ENCODE measurements at regions not wholly inside any gene's neighbourhood (a gene's known extent, or its start where the extent isn't known, plus 50 kb on each side); places are given as distances from the start of the nearest gene placed in this dataset.

DNA sequence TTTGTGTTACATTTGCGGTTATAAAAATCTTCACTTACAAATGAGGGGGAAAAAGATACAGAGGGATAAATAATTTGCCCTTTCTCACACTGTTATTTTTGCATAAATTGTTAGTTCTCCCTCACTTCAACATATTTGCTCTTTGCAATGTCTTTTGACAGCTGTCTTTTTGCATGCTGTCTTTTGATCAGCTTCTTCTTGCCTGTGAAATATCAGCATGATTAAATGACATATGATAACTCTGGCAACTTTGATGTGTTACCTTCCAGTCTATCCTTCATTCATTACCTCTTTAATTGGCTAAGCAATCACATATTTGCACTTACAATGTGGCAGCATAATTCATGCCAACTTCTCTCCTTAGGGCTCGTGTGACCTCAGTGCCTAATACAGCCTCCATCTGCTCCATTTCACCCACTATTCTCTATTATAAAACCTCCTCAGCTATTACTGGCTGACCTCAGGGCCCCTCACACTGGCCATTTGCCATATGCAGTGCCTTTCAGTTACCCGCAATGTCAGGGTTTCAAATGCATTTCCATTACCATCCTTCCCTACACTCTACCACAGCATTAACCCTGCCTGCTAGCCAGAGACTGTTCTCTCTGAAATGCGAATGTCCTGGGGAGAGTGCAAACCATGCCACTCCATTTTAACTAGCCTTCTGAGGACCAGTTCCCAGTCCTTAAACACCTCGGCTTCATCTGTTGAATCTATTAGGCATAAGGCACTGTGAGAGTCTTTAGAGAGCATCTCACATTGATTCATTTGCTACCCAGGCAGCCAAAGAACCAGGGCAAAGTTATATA is 1056.6 kb upstream of the CHAC2 start:
- DNase-seq (ENCODE audit: insufficient read length, low spot score) (no peak), FAIRE-seq (no peak)
- no peak for TF ChIP-seq POU2F2 (IDR thresholded peaks at IDR 0.05; ENCODE audit: low read depth, low read length)
- TF ChIP-seq POLR2A (IDR thresholded peaks at IDR 0.05; ENCODE audit: low read depth, low read length) = no peak
- no peak for TF ChIP-seq PAX5 (IDR thresholded peaks at IDR 0.05; ENCODE audit: insufficient read depth, low read length, severe bottlenecking)
- TF ChIP-seq TAF1 (IDR thresholded peaks at IDR 0.05; ENCODE audit: low read depth, low read length) = no peak
- TF ChIP-seq POLR2AphosphoS5 (IDR thresholded peaks at IDR 0.05; ENCODE audit: low read depth, low read length) = no peak
- TF ChIP-seq SPI1 (IDR thresholded peaks at IDR 0.05; ENCODE audit: low read depth, low read length) = no peak

DNA sequence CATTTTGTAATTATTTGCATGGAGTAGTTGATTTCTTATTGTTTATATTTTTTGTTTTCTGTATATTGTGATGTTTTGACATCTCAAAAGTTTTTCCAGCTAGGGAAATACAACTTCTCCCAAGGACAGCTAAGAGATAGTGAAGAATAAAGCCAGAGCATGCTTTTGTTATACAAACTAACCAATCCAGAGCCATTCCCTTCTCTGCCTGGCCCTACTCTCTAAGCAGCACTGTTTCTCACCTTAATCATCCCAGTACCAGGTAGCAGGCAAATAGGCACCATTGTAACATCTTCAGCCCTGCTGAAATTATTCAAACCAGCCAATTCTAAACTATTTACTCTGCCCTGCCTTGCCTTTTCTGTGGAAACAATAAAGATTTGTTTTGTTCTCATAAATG is 1063.4 kb upstream of the CHAC2 start:
- no peak for TF ChIP-seq POLR2A (IDR thresholded peaks at IDR 0.05; ENCODE audit: low read depth, low read length)
- no peak for TF ChIP-seq POLR2AphosphoS5 (IDR thresholded peaks at IDR 0.05; ENCODE audit: low read depth, low read length)
- no peak for TF ChIP-seq TAF1 (IDR thresholded peaks at IDR 0.05; ENCODE audit: low read depth, low read length)
- no peak for TF ChIP-seq POU2F2 (IDR thresholded peaks at IDR 0.05; ENCODE audit: low read depth, low read length)
- TF ChIP-seq PAX5 (IDR thresholded peaks at IDR 0.05; ENCODE audit: insufficient read depth, low read length, severe bottlenecking) = no peak
- no peak for TF ChIP-seq SPI1 (IDR thresholded peaks at IDR 0.05; ENCODE audit: low read depth, low read length)
- no peak for FAIRE-seq
- DNase-seq (ENCODE audit: insufficient read length, low spot score) = no peak

DNA sequence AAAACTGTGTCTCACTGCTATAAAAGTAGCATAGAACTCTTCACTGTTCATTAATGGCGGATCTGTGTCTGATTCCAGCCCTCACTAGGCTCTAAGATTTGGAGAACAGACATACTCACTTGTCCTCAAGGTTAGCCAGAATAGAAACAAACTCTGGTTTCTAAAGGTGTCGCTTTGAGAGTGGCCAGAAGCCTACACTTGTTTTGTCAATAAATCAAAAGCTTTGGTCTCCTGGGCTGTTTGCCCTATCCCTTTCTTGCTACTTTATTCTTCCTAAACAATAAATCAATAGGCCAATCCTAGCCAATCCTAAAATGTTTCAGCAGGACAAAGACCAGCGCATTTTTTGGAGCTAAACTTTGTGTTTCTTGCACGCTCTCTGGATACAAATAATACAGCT is 1064.6 kb upstream of the CHAC2 start:
- FAIRE-seq = no peak
- TF ChIP-seq SPI1 (IDR thresholded peaks at IDR 0.05; ENCODE audit: low read depth, low read length) (no peak), POU2F2 (IDR thresholded peaks at IDR 0.05; ENCODE audit: low read depth, low read length) (no peak), PAX5 (IDR thresholded peaks at IDR 0.05; ENCODE audit: insufficient read depth, low read length, severe bottlenecking) (no peak), POLR2A (IDR thresholded peaks at IDR 0.05; ENCODE audit: low read depth, low read length) (no peak), POLR2AphosphoS5 (IDR thresholded peaks at IDR 0.05; ENCODE audit: low read depth, low read length) (no peak), TAF1 (IDR thresholded peaks at IDR 0.05; ENCODE audit: low read depth, low read length) (no peak)
- no peak for DNase-seq (ENCODE audit: insufficient read length, low spot score)

DNA sequence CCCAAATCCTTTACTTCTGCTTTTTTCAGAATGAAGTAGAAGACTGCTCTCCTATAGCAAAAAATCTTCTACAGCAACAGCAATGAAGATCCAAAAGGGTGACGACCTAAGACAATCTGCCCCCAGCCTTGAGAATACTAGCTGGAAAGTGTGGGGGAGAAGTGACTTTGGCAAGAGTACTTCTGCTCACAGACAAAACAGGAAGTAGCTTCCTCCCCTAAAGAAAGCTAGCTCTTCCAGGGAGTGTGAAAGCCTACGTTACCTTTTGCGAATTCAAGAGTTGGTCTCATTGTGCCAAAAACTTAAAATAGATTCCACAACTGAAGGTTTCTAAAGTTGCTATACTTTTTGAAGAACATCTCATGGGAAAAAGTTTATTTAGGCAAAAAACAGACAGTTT is 1069.2 kb upstream of the CHAC2 start:
- no peak for TF ChIP-seq SPI1 (IDR thresholded peaks at IDR 0.05; ENCODE audit: low read depth, low read length)
- no peak for TF ChIP-seq TAF1 (IDR thresholded peaks at IDR 0.05; ENCODE audit: low read depth, low read length)
- no peak for TF ChIP-seq POU2F2 (IDR thresholded peaks at IDR 0.05; ENCODE audit: low read depth, low read length)
- no peak for TF ChIP-seq POLR2AphosphoS5 (IDR thresholded peaks at IDR 0.05; ENCODE audit: low read depth, low read length)
- no peak for TF ChIP-seq POLR2A (IDR thresholded peaks at IDR 0.05; ENCODE audit: low read depth, low read length)
- TF ChIP-seq PAX5 (IDR thresholded peaks at IDR 0.05; ENCODE audit: insufficient read depth, low read length, severe bottlenecking) = no peak
- DNase-seq (ENCODE audit: insufficient read length, low spot score) (no peak), FAIRE-seq (no peak)

DNA sequence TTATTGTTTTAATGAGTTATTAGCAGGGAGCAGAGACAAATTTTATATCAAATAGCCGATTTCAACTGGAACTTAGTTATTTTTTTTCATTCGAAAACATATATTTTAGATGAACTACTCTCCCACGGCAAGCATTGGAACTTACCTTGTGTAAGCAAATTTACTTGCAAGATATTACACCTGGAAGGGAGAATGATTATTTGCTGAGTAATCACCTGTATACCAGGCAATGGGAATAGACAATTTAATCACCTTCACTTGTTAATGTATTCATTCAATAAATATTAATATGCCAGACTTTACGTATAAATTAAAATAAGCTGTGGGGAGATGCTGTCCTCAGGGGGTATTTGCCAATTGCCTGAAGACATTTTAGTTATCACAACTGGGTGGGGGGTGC is 1069.9 kb upstream of the CHAC2 start:
- DNase-seq (ENCODE audit: insufficient read length, low spot score) (no peak), FAIRE-seq (no peak)
- TF ChIP-seq SPI1 (IDR thresholded peaks at IDR 0.05; ENCODE audit: low read depth, low read length) (no peak), POU2F2 (IDR thresholded peaks at IDR 0.05; ENCODE audit: low read depth, low read length) (no peak), POLR2AphosphoS5 (IDR thresholded peaks at IDR 0.05; ENCODE audit: low read depth, low read length) (no peak), PAX5 (IDR thresholded peaks at IDR 0.05; ENCODE audit: insufficient read depth, low read length, severe bottlenecking) (no peak), POLR2A (IDR thresholded peaks at IDR 0.05; ENCODE audit: low read depth, low read length) (no peak), TAF1 (IDR thresholded peaks at IDR 0.05; ENCODE audit: low read depth, low read length) (no peak)

DNA sequence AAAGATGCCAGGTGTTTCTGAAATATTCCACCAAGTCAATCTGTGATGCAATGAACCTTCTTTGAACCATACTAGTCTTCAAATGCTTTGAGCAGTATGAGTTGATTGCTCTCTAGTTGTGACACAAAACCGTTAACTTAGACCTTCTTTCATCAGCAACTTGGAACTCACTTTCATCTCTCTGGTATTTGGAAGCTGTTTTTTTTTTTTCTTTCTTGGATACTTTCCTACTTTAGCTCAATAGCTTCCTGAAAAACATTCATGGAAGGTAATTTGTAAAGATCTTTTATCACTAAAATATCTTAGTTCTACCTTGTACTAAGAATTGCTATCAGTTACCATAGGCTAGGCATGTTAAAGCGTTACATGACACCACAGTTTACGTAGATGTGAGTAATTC is 1071.9 kb upstream of the CHAC2 start:
- DNase-seq (ENCODE audit: insufficient read length, low spot score) (no peak), FAIRE-seq (no peak)
- no peak for TF ChIP-seq POU2F2 (IDR thresholded peaks at IDR 0.05; ENCODE audit: low read depth, low read length)
- no peak for TF ChIP-seq POLR2AphosphoS5 (IDR thresholded peaks at IDR 0.05; ENCODE audit: low read depth, low read length)
- TF ChIP-seq SPI1 (IDR thresholded peaks at IDR 0.05; ENCODE audit: low read depth, low read length) = no peak
- TF ChIP-seq TAF1 (IDR thresholded peaks at IDR 0.05; ENCODE audit: low read depth, low read length) = no peak
- no peak for TF ChIP-seq POLR2A (IDR thresholded peaks at IDR 0.05; ENCODE audit: low read depth, low read length)
- no peak for TF ChIP-seq PAX5 (IDR thresholded peaks at IDR 0.05; ENCODE audit: insufficient read depth, low read length, severe bottlenecking)

DNA sequence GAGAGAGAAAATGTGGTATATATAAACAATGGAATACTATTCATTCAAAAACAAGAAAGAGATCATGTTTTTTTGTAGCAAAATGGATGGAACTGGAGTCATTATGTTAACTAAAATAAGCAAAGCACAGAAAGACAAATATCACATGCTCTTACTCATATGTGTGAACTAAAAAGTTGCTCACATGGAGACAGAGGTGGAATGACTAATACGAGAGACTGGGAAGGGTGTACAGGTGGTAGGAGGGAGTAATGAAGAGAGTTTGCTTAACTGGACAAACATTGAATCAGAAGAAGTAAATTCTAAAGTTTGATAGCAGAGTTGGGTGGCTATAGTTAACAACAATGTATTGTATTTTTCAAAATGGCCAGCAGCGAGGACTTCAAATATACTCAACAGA is 1080.7 kb upstream of the CHAC2 start:
- no peak for DNase-seq (ENCODE audit: insufficient read length, low spot score)
- TF ChIP-seq POU2F2 (IDR thresholded peaks at IDR 0.05; ENCODE audit: low read depth, low read length) = no peak
- no peak for TF ChIP-seq POLR2AphosphoS5 (IDR thresholded peaks at IDR 0.05; ENCODE audit: low read depth, low read length)
- TF ChIP-seq SPI1 (IDR thresholded peaks at IDR 0.05; ENCODE audit: low read depth, low read length) = no peak
- TF ChIP-seq TAF1 (IDR thresholded peaks at IDR 0.05; ENCODE audit: low read depth, low read length) = no peak
- no peak for TF ChIP-seq POLR2A (IDR thresholded peaks at IDR 0.05; ENCODE audit: low read depth, low read length)
- no peak for TF ChIP-seq PAX5 (IDR thresholded peaks at IDR 0.05; ENCODE audit: insufficient read depth, low read length, severe bottlenecking)
- FAIRE-seq = no peak

DNA sequence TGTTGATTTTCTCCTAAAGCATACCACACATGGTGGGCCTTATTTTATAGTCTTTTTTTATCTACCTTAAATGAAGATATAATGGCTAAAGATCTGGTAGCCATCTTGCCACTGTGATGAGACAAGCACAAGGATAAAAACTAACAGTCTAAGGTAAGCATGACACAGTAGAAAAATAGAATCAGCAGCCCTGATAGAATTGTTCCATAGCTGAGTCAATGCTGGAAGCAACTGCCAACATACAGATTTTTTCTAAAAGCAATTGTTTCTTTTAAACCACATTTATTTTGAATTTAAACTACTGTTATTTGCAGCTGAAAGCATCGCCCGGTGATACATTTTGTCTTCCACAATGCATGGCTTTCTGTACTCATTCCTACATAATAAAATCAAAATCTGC is 1091.5 kb upstream of the CHAC2 start:
- TF ChIP-seq SPI1 (IDR thresholded peaks at IDR 0.05; ENCODE audit: low read depth, low read length) = no peak
- no peak for DNase-seq (ENCODE audit: insufficient read length, low spot score)
- FAIRE-seq = no peak

DNA sequence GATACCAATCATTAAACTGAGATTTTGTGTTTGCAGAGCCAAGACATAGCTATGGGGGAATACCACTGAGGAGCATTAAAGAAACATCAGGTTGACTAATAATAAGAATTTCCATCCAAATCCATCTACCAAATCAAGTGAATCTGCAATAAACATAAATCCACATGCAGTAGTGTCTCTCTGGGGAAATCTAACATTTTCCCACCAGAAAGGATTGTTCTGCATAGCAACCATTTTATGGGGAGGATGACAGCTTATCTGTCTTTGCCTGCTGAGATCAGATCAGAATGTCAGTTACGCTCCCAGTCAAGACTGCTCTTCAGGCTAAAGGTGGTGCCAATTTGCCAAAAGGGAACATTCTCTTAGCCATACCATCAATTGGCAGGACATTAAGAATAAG is 1098.9 kb upstream of the CHAC2 start:
- TF ChIP-seq POLR2A (IDR thresholded peaks at IDR 0.05; ENCODE audit: low read depth, low read length) = no peak
- no peak for TF ChIP-seq SPI1 (IDR thresholded peaks at IDR 0.05; ENCODE audit: low read depth, low read length)
- no peak for TF ChIP-seq TAF1 (IDR thresholded peaks at IDR 0.05; ENCODE audit: low read depth, low read length)
- TF ChIP-seq POLR2AphosphoS5 (IDR thresholded peaks at IDR 0.05; ENCODE audit: low read depth, low read length) = no peak
- no peak for TF ChIP-seq PAX5 (IDR thresholded peaks at IDR 0.05; ENCODE audit: insufficient read depth, low read length, severe bottlenecking)
- no peak for TF ChIP-seq POU2F2 (IDR thresholded peaks at IDR 0.05; ENCODE audit: low read depth, low read length)
- DNase-seq (ENCODE audit: insufficient read length, low spot score) = no peak
- FAIRE-seq = no peak

DNA sequence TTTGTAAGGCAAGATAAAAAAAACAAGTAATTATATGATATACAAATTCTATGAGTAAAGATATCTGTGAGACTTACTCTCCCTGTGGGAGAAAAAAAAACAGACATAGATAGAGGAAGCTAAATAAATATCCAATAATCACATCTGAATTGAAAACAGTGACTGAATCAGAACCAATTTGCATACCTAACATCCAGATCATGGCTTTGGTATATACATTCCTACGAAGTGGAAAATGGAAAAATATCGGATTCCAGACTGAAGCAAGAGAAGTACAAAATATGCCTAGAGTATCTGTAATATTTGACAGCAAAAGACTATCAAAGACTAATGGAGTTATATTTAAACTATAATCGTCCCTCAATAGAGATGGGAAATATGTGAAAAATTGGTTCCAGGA is 1108.1 kb upstream of the CHAC2 start:
- FAIRE-seq = no peak
- DNase-seq (ENCODE audit: insufficient read length, low spot score) = no peak

More for the DNA sequence above, 1108.1 kb upstream of the CHAC2 start:
- no peak for TF ChIP-seq POU2F2 (IDR thresholded peaks at IDR 0.05; ENCODE audit: low read depth, low read length)
- no peak for TF ChIP-seq TAF1 (IDR thresholded peaks at IDR 0.05; ENCODE audit: low read depth, low read length)
- TF ChIP-seq PAX5 (IDR thresholded peaks at IDR 0.05; ENCODE audit: insufficient read depth, low read length, severe bottlenecking) = no peak
- no peak for TF ChIP-seq POLR2A (IDR thresholded peaks at IDR 0.05; ENCODE audit: low read depth, low read length)
- no peak for TF ChIP-seq SPI1 (IDR thresholded peaks at IDR 0.05; ENCODE audit: low read depth, low read length)
- no peak for TF ChIP-seq POLR2AphosphoS5 (IDR thresholded peaks at IDR 0.05; ENCODE audit: low read depth, low read length)

Data from GM12891 (cell line).